Karpas-422 (cell line): ENCODE measurements at regions not wholly inside any gene's neighbourhood (a gene's known extent, or its start where the extent isn't known, plus 50 kb on each side); places are given as distances from the start of the nearest gene placed in this dataset.

Experiments
- DNase-seq: peaks from one replicate; pipeline ENCODE4 v3.0.0-alpha.2; 2015
- H2AFZ ChIP-seq: fragments of 200-600 bp; sonication (generic); 2 replicates; pipeline ENCODE4 v1.6.1; 2014; ENCODE audit warnings: antibody characterized with exemption, low read length, mixed read lengths
- H3K27ac ChIP-seq: fragments of 200-600 bp; sonication (generic); 2 replicates; pipeline ENCODE4 v1.5.1; 2014; ENCODE audit warnings: mild to moderate bottlenecking, low read length, moderate library complexity
- H3K27me3 ChIP-seq: fragments of 200-600 bp; sonication (generic); 2 replicates; pipeline ENCODE4 v1.6.1; 2014; ENCODE audit warnings: low read length, mixed read lengths
- H3K36me3 ChIP-seq: fragments of 200-600 bp; sonication (generic); 2 replicates; pipeline ENCODE4 v1.6.1; 2014; ENCODE audit warnings: low read length, mixed read lengths; ENCODE audit not compliant: insufficient read depth
- H3K4me1 ChIP-seq: fragments of 200-600 bp; sonication (generic); 2 replicates; pipeline ENCODE4 v1.6.1; 2014; ENCODE audit warnings: mild to moderate bottlenecking, low read length, mixed read lengths
- H3K4me2 ChIP-seq: fragments of 200-600 bp; sonication (generic); 2 replicates; pipeline ENCODE4 v1.6.1; 2014; ENCODE audit warnings: low read length, low read depth, mild to moderate bottlenecking; ENCODE audit not compliant: poor library complexity, severe bottlenecking
- H3K4me3 ChIP-seq: fragments of 200-600 bp; sonication (generic); 2 replicates; pipeline ENCODE4 v1.5.1; 2014; ENCODE audit warnings: mild to moderate bottlenecking, antibody characterized with exemption, low read length, mixed read lengths
- H3K79me2 ChIP-seq: fragments of 200-600 bp; sonication (generic); 2 replicates; pipeline ENCODE4 v1.6.1; 2014; ENCODE audit warnings: mild to moderate bottlenecking, low read length, mixed read lengths
- H3K9ac ChIP-seq: fragments of 200-600 bp; sonication (generic); 2 replicates; pipeline ENCODE4 v1.6.0; 2014; ENCODE audit warnings: low read length
- H3K9me2 ChIP-seq: fragments of 200-600 bp; sonication (generic), shearing (Covaris generic); replicated peaks from 2 replicates; pipeline ENCODE4 v1.6.0; 2014; ENCODE audit warnings: mild to moderate bottlenecking, low read length, moderate library complexity; ENCODE audit not compliant: insufficient read depth
- H3K9me3 ChIP-seq: fragments of 300-700, 200-600 bp; sonication (generic); 2 replicates; pipeline ENCODE4 v1.6.1; 2014; ENCODE audit warnings: low read length, mixed read lengths
- H4K20me1 ChIP-seq: fragments of 200-600 bp; sonication (generic); 2 replicates; pipeline ENCODE4 v1.6.1; 2014; ENCODE audit warnings: mild to moderate bottlenecking, antibody characterized with exemption, low read length, low read depth; ENCODE audit not compliant: insufficient read depth

GRCh38 chr6:47096211-47096895, 54.2 kb upstream of the ADGRF1 start:
- no peaks in the 10 kb centered on the region for H3K36me3 ChIP-seq

DNA sequence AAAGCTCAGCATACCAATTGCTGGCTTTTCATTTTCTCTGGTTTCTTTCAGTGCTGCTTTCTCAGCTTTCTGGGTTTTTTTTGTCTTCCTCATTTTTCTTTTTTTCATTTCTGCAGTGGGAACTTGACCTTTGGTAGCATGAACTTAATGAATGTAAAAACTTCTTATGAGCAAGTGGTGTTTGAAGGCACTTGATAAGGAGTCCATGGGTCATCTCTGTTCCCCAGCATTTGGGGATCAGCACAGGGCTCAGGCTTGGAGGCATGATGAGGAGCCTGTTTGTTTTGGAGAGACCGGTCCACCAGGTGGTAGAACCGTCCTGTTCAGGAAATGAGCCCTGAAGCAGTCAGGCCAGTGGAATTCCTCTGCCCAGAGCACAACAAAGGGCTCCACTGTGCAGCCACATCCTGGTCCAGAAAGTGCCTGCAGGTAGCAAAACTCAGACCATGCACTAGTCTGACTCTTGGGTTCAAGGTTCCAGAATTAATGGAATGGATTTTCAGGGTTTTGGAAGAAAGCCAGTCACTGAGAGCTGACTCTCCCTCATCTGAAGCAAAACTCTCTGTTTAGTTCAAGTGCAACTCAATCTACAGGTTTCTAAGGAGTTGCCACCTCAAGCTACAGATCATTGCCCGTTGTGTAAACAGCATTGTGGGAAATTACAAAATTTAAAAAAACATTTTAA, 52.3 kb upstream of the ADGRF1 start:
- Histone ChIP-seq H3K9me3 (no peaks in the 10 kb centered on the region), H3K9me2 (no peaks in the 10 kb centered on the region), H3K27me3 (no peaks in the 10 kb centered on the region), H3K4me3 (no peak overlapping the region), H2AFZ (no peak overlapping the region), H3K9ac (no peak overlapping the region), H3K4me2 (no peak overlapping the region), H3K27ac (no peak overlapping the region), H3K36me3 (no peaks in the 10 kb centered on the region), H4K20me1 (no peaks in the 10 kb centered on the region), H3K4me1 (no peaks in the 10 kb centered on the region), H3K79me2 (no peaks in the 10 kb centered on the region)
- no peak for DNase-seq

More at GRCh38 chr6:47096211-47096895, 54.2 kb upstream of the ADGRF1 start:
- H3K9me2 ChIP-seq, result no peaks in the 10 kb centered on the region
- H3K4me1 ChIP-seq, result no peaks in the 10 kb centered on the region
- no peak overlapping the region for H3K4me3 ChIP-seq
- no peaks in the 10 kb centered on the region for H3K79me2 ChIP-seq
- H3K9ac ChIP-seq, result no peak overlapping the region
- no peak overlapping the region for H2AFZ ChIP-seq
- H4K20me1 ChIP-seq, result no peaks in the 10 kb centered on the region
- no peaks in the 10 kb centered on the region for H3K9me3 ChIP-seq
- no peak overlapping the region for H3K4me2 ChIP-seq
- H3K27ac ChIP-seq, result no peak overlapping the region
- no peaks in the 10 kb centered on the region for H3K27me3 ChIP-seq
- no peak for DNase-seq

- Histone ChIP-seq H3K4me1 (no peaks in the 10 kb centered on the region), H3K9me2 (no peaks in the 10 kb centered on the region), H3K36me3 (no peaks in the 10 kb centered on the region), H4K20me1 (no peaks in the 10 kb centered on the region), H3K4me2 (no peak overlapping the region), H2AFZ (no peak overlapping the region), H3K9ac (no peak overlapping the region), H3K79me2 (no peaks in the 10 kb centered on the region), H3K27ac (no peak overlapping the region), H3K9me3 (no peaks in the 10 kb centered on the region), H3K4me3 (no peak overlapping the region), H3K27me3 (no peaks in the 10 kb centered on the region)
- DNase-seq, result no peak
Observed at GRCh38 chr6:47093169-47093568, 51.0 kb upstream of the ADGRF1 start.

DNA sequence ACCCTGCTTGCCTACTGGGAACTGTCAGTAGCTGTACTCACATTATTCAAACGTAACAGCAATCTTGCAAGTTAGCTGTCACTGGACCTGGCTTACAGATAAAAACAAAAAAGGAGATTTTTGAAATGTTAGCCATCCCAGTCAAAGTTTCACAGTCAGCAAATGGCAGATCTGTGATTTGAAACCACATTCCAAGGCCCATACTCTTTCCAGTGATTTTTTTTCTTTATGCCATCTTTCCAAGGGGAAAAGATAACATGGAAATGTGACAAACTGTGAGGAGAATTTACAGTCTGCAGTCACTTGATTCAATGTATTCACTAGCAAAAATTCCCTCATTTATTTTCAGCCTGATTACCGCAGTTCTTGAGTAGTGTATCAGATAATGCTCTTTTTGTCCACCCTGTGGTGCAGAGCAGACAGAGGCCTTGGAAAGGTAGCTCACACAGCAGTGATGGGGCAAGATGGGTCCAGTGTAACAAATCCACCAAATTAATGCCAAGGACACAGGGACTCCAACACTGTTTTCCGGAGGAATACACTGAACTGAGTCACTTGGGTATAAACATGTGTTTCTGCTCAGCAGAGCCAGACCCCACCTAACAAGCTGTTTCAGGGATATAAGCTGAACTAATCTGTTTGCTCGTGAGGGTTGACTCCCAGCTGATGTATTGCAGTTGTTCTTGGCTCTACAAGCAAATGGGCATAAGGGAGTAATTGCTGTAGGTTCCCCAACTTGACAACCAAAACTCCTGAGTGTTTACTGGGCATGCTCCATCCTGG, 49.9 kb upstream of the ADGRF1 start:
- Histone ChIP-seq H3K4me3 (no peak overlapping the region), H3K27ac (no peak overlapping the region), H3K9me3 (no peaks in the 10 kb centered on the region), H3K79me2 (no peaks in the 10 kb centered on the region), H3K9me2 (no peaks in the 10 kb centered on the region), H3K36me3 (no peaks in the 10 kb centered on the region), H3K4me2 (no peak overlapping the region), H2AFZ (no peak overlapping the region), H3K27me3 (no peaks in the 10 kb centered on the region), H3K9ac (no peak overlapping the region), H3K4me1 (no peaks in the 10 kb centered on the region), H4K20me1 (no peaks in the 10 kb centered on the region)
- DNase-seq, result no peak
